ENCODE measurements at regions not wholly inside any gene's neighbourhood (a gene's known extent, or its start where the extent isn't known, plus 50 kb on each side); places are given as distances from the start of the nearest gene placed in this dataset.

DNA sequence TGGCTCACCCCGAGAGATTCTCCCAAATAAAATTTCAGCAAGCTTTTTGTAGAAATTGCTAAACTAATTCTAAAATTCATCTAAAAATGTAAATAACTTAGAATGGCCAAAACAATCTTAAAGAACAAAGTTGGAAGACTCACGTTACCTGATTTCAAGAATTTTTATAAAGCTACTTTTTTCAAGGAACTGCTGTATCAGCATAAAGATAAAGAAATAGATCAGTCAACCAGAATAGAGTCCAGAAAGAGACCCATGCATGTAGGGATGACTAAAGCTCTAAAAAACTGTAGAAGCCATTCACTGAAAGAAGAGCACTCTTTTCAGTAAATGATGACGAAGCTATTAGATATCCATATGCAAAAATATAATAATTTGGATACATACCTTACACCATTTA, 652.1 kb downstream of the TBC1D32 start:
- Histone ChIP-seq H3K23ac (ENCODE audit: insufficient read length) (no peak overlapping the region), H2BK120ac (replicated peaks; ENCODE audit: low read depth, low read length) (no peak overlapping the region), H3K4me1 (replicated peaks in 1 of 4; ENCODE audit: control insufficient read depth in 3 of 4, insufficient read depth in 4 of 4, low read length in 3 of 4) (no peaks in the 10 kb centered on the region), H3K79me2 (ENCODE audit: control insufficient read depth in 1 of 2, insufficient read depth in 2 of 2, low read length in 2 of 2) (no peaks in the 10 kb centered on the region), H2AK5ac (ENCODE audit: low read depth, low read length) (no peak overlapping the region), H3K9me3 (ENCODE audit: insufficient read depth in 2 of 2, low read depth in 1 of 2, low read length in 1 of 2) (no peaks in the 10 kb centered on the region), H4K5ac (ENCODE audit: insufficient read length, low read depth, low read length) (no peak overlapping the region), H3K4ac (replicated peaks; ENCODE audit: insufficient read length, low read depth, low read length) (no peak overlapping the region), H2BK12ac (ENCODE audit: low read depth, low read length) (no peak overlapping the region), H3K18ac (ENCODE audit: extremely low read depth, low read length) (no peak overlapping the region), H3K27me3 (replicated peaks in 1 of 4; ENCODE audit: control insufficient read depth in 3 of 4, extremely low read depth in 1 of 4, insufficient read depth in 3 of 4, low read length in 3 of 4) (no peaks in the 10 kb centered on the region), H2BK20ac (ENCODE audit: low read length) (no peak overlapping the region), H3K9ac (replicated peaks in 1 of 4; ENCODE audit: extremely low read depth in 1 of 4, low read depth in 3 of 4, low read length in 3 of 4) (no peak overlapping the region), H4K20me1 (replicated peaks in 1 of 2; ENCODE audit: control insufficient read depth in 1 of 2, insufficient read depth in 2 of 2, low read length in 2 of 2) (no peaks in the 10 kb centered on the region), H2BK5ac (ENCODE audit: low read depth, low read length) (no peak overlapping the region), H4K8ac (ENCODE audit: extremely low read depth, insufficient read depth, low read length) (no peak overlapping the region), H3K79me1 (ENCODE audit: low read depth, low read length) (no peaks in the 10 kb centered on the region), H3K56ac (replicated peaks; ENCODE audit: insufficient read length, low read depth, low read length) (no peak overlapping the region), H3K14ac (ENCODE audit: insufficient read length) (no peak overlapping the region), H3K23me2 (ENCODE audit: low read depth, low read length) (no peaks in the 10 kb centered on the region), H3K36me3 (ENCODE audit: control insufficient read depth in 2 of 4, insufficient read depth in 4 of 4, low read length in 3 of 4) (no peaks in the 10 kb centered on the region), H3K4me2 (ENCODE audit: insufficient read depth in 1 of 2, low read depth in 2 of 2, low read length in 2 of 2) (no peak overlapping the region), H2BK15ac (ENCODE audit: low read length) (no peak overlapping the region), H3K4me3 (ENCODE audit: extremely low read depth in 1 of 4, insufficient read depth in 2 of 4, low read depth in 3 of 4, low read length in 4 of 4) (no peak overlapping the region), H2AFZ (ENCODE audit: low read length) (no peak overlapping the region), H3K27ac (ENCODE audit: low read depth, low read length) (no peak overlapping the region), H4K91ac (replicated peaks; ENCODE audit: insufficient read length, low read length) (no peak overlapping the region)
- 85% methylated on average over 3 of the region's 3 CpGs; no CpG with 5 or more reads in 1 of the 2 experiments for WGBS, 2 experiments (ENCODE audit: extremely low coverage in 1 of 2, insufficient coverage in 1 of 2, insufficient read length in 1 of 2, insufficient replicate concordance in 2 of 2, low coverage in 1 of 2, low lambda C conversion rate in 2 of 2, missing lambda C conversion rate in 1 of 2)
- TF ChIP-seq, protein P1, sequence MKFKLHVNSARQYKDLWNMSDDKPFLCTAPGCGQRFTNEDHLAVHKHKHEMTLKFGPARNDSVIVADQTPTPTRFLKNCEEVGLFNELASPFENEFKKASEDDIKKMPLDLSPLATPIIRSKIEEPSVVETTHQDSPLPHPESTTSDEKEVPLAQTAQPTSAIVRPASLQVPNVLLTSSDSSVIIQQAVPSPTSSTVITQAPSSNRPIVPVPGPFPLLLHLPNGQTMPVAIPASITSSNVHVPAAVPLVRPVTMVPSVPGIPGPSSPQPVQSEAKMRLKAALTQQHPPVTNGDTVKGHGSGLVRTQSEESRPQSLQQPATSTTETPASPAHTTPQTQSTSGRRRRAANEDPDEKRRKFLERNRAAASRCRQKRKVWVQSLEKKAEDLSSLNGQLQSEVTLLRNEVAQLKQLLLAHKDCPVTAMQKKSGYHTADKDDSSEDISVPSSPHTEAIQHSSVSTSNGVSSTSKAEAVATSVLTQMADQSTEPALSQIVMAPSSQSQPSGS (IDR thresholded peaks at IDR 0.05; ENCODE audit: low read length), result no peak
- no peak for TF ChIP-seq RFX5 (IDR thresholded peaks at IDR 0.05; ENCODE audit: borderline replicate concordance, low read depth, low read length)
- no peak for TF ChIP-seq SP4 (IDR thresholded peaks at IDR 0.05; ENCODE audit: low read length)
- TF ChIP-seq GTF2F1 (IDR thresholded peaks at IDR 0.05; ENCODE audit: borderline replicate concordance, low read depth, low read length), result no peak
- peak; percentile 83; the same call in 1 of the 2 replicates for TF ChIP-seq MAFK (IDR thresholded peaks at IDR 0.05; ENCODE audit: low read depth, low read length)
- no peak for FAIRE-seq
- ChIA-PET CTCF (ENCODE audit: partially characterized antibody) (interaction anchor here (0.6 to 1.9 kb wide), 2 partner anchors 10 to 435 kb away, joined by 3 to 10 read pairs; no protein-coding TSS in a partner anchor), POLR2A (ENCODE audit: partially characterized antibody) (no interaction called here)
- DNase-seq (ENCODE audit: low read depth in 1 of 2, low spot score in 2 of 2), result no peak
